ENCODE measurements at regions not wholly inside any gene's neighbourhood (a gene's known extent, or its start where the extent isn't known, plus 50 kb on each side); places are given as distances from the start of the nearest gene placed in this dataset.

GRCh38 chr12:92341065-92341668, 195.5 kb upstream of the BTG1 start:
- H3K4me1 Mint-ChIP-seq (ENCODE audit: low read depth): peaks cover 18% of the 10 kb centered on the region
- peak overlapping the region; percentile 53 for H3K4me3 Mint-ChIP-seq
- H3K36me3 Mint-ChIP-seq (ENCODE audit: low read depth): peaks cover 2% of the 10 kb centered on the region
- intact Hi-C loops (cut with micrococcal nuclease): no loop called here
- no peak for DNase-seq
- H3K27ac Mint-ChIP-seq: peak overlapping the region; percentile 55
- peaks cover 2% of the 10 kb centered on the region for H3K9me3 Mint-ChIP-seq
- CTCF ChIA-PET: interaction anchor here (0.7 kb wide), 1 partner anchor 105 kb away, joined by 3 read pairs; no protein-coding TSS in a partner anchor
- H3K27me3 Mint-ChIP-seq (ENCODE audit: low read depth): no peaks in the 10 kb centered on the region

GRCh38 chr12:92340441-92341064, 194.9 kb upstream of the BTG1 start:
- Mint-ChIP-seq H3K27ac (no peak overlapping the region), H3K9me3 (no peaks in the 10 kb centered on the region), H3K4me3 (no peak overlapping the region), H3K27me3 (ENCODE audit: low read depth) (no peaks in the 10 kb centered on the region), H3K4me1 (ENCODE audit: low read depth) (peaks cover 18% of the 10 kb centered on the region), H3K36me3 (ENCODE audit: low read depth) (peaks cover 2% of the 10 kb centered on the region)
- no peak for DNase-seq
- intact Hi-C loops (cut with micrococcal nuclease): no loop called here
- CTCF ChIA-PET: interaction anchor here (0.6 to 0.7 kb wide), 2 partner anchors 104 to 319 kb away, joined by 3 read pairs; no protein-coding TSS in a partner anchor

- H3K4me1 Mint-ChIP-seq (ENCODE audit: low read depth): peaks cover 19% of the 10 kb centered on the region
- CTCF ChIA-PET: interaction anchor here (0.6 kb wide), 1 partner anchor 320 kb away, joined by 3 read pairs; no protein-coding TSS in a partner anchor
- H3K27me3 Mint-ChIP-seq (ENCODE audit: low read depth): no peaks in the 10 kb centered on the region
- no peaks in the 10 kb centered on the region for H3K9me3 Mint-ChIP-seq
- peaks cover 2% of the 10 kb centered on the region for H3K36me3 Mint-ChIP-seq (ENCODE audit: low read depth)
- H3K4me3 Mint-ChIP-seq: no peak overlapping the region
- no peak overlapping the region for H3K27ac Mint-ChIP-seq
- DNase-seq: no peak
- intact Hi-C loops (cut with micrococcal nuclease): no loop called here
Observed at GRCh38 chr12:92340003-92340402, 194.4 kb upstream of the BTG1 start.

DNA sequence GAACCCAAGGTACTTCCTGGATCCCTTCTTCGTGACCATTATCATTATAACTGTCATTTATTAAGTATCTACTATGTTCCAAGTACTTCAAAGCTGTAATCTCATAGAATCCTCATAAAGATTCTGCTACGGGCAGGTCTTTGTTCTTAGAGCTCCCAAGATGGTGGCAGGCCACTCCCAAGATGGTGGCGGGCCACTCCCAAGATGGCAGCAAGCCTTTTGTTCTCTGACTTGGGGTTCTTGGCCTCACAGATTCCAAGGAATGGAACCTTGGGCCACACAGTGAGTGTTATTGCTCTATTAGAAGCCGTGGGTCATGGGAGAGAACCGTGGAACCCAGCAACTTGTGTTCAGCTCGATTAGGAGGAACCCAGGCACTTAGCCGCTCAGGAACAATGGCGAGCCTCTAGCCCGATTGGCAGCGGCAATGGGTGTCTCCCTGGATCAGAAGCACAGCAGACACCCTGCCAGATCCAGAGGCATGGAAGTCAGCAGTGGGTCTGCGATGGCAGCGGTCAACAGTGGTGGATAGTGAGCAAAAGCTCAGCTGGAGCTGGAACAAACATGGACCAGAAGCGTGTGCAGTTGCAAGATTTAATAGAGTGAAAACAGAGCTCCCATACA, 193.7 kb upstream of the BTG1 start:
- Mint-ChIP-seq H3K4me3 (no peak overlapping the region), H3K27me3 (ENCODE audit: low read depth) (no peaks in the 10 kb centered on the region), H3K27ac (no peak overlapping the region), H3K4me1 (ENCODE audit: low read depth) (peaks cover 24% of the 10 kb centered on the region), H3K9me3 (no peaks in the 10 kb centered on the region), H3K36me3 (ENCODE audit: low read depth) (peaks cover 2% of the 10 kb centered on the region)
- CTCF ChIA-PET: interaction anchor here (0.7 kb wide), 1 partner anchor 362 kb away, joined by 3 read pairs; no protein-coding TSS in a partner anchor
- intact Hi-C loops (cut with micrococcal nuclease): loop anchor here (5.0 kb wide), 1 partner anchor 233 kb away; no protein-coding TSS in a partner anchor
- no peak for DNase-seq

DNA sequence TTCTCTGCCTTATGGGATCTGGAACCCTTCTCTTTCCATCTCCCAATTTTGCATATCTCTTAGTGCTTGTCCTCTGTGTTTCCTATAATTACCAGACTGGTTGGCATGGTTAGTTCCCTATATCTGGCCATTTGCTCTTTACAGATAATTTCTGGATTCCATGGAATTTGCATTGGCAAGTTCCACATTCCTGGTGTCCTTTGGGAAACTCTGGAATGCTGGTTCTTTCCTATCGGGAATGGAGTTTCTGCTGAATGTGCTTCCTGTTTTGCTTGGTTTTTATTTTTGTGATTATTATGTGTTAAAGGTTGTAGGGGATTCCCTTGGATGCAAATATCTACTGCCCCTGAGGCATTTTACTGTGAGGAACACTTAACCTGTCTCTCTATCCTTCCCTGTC, 193.0 kb upstream of the BTG1 start:
- Mint-ChIP-seq H3K27ac (no peak overlapping the region), H3K9me3 (no peaks in the 10 kb centered on the region), H3K4me3 (no peak overlapping the region), H3K27me3 (ENCODE audit: low read depth) (no peaks in the 10 kb centered on the region), H3K4me1 (ENCODE audit: low read depth) (peaks cover 29% of the 10 kb centered on the region), H3K36me3 (ENCODE audit: low read depth) (peaks cover 2% of the 10 kb centered on the region)
- CTCF ChIA-PET: interaction anchor here (0.7 kb wide), 1 partner anchor 363 kb away, joined by 3 read pairs; no protein-coding TSS in a partner anchor
- intact Hi-C loops (cut with micrococcal nuclease): loop anchor here (5.0 kb wide), 1 partner anchor 234 kb away; no protein-coding TSS in a partner anchor
- DNase-seq: no peak

DNA sequence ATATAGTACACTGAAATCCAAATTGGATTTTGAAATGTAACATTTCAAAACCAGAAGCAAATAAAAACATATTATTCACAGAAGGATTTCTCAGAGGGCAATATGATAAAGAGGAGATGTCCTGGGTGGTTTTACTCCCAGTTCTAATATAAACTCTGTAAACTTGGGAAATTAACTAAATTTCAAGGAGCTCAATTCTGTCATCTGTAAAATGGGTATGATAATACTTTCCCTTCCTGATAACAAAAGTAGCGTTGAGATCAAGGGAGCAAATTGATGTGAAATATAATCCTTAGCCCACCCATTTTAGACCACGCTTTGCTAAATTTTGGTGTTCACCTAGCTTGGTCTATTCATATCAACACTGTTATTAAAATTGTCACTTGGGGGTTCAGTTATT, 192.5 kb upstream of the BTG1 start:
- no peak overlapping the region for H3K4me3 Mint-ChIP-seq
- H3K9me3 Mint-ChIP-seq: no peaks in the 10 kb centered on the region
- H3K27me3 Mint-ChIP-seq (ENCODE audit: low read depth): no peaks in the 10 kb centered on the region
- H3K27ac Mint-ChIP-seq: no peak overlapping the region
- CTCF ChIA-PET: no interaction called here
- H3K36me3 Mint-ChIP-seq (ENCODE audit: low read depth): peaks cover 2% of the 10 kb centered on the region
- no peak for DNase-seq
- peaks cover 35% of the 10 kb centered on the region for H3K4me1 Mint-ChIP-seq (ENCODE audit: low read depth)
- intact Hi-C loops (cut with micrococcal nuclease): loop anchor here (5.0 kb wide), 1 partner anchor 234 kb away; no protein-coding TSS in a partner anchor

GRCh38 chr12:92337128-92337527, 191.5 kb upstream of the BTG1 start:
- Mint-ChIP-seq H3K27me3 (ENCODE audit: low read depth) (no peaks in the 10 kb centered on the region), H3K9me3 (no peaks in the 10 kb centered on the region), H3K27ac (no peak overlapping the region), H3K4me3 (no peak overlapping the region), H3K4me1 (ENCODE audit: low read depth) (peaks cover 45% of the 10 kb centered on the region), H3K36me3 (ENCODE audit: low read depth) (peaks cover 2% of the 10 kb centered on the region)
- intact Hi-C loops (cut with micrococcal nuclease): loop anchor here (5.0 kb wide), 1 partner anchor 235 kb away; no protein-coding TSS in a partner anchor
- DNase-seq: no peak
- CTCF ChIA-PET: no interaction called here

GRCh38 chr12:92336641-92337040, 191.0 kb upstream of the BTG1 start:
- Mint-ChIP-seq H3K9me3 (no peaks in the 10 kb centered on the region), H3K4me3 (no peak overlapping the region), H3K36me3 (ENCODE audit: low read depth) (peaks cover 2% of the 10 kb centered on the region), H3K27me3 (ENCODE audit: low read depth) (no peaks in the 10 kb centered on the region), H3K4me1 (ENCODE audit: low read depth) (peaks cover 47% of the 10 kb centered on the region), H3K27ac (no peak overlapping the region)
- CTCF ChIA-PET: no interaction called here
- intact Hi-C loops (cut with micrococcal nuclease): loop anchor here (5.0 kb wide), 1 partner anchor 236 kb away; no protein-coding TSS in a partner anchor
- DNase-seq: no peak

DNA sequence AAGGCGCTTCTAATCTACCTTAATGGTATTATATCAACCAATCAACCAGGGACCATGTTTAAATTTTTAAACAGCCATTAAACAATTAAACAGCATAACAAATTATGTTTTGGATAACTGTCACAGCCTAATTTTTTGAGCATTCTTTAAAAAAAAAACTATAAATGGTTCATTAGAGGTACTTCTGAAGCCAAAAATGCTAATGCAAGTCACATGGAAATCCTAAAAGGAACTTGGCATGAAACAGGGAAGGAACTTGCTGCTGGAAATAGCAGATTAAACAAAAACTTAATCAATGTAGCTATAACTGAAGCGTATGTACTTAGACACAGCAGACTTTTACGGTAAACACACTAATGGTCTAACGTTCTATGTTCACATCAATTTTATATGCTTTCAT, 190.2 kb upstream of the BTG1 start:
- no peak overlapping the region for H3K4me3 Mint-ChIP-seq
- H3K36me3 Mint-ChIP-seq (ENCODE audit: low read depth): peaks cover 2% of the 10 kb centered on the region
- peaks cover 39% of the 10 kb centered on the region for H3K4me1 Mint-ChIP-seq (ENCODE audit: low read depth)
- H3K9me3 Mint-ChIP-seq: no peaks in the 10 kb centered on the region
- H3K27me3 Mint-ChIP-seq (ENCODE audit: low read depth): no peaks in the 10 kb centered on the region
- DNase-seq: no peak
- intact Hi-C loops (cut with micrococcal nuclease): loop anchor here (5.0 kb wide), 1 partner anchor 236 kb away; no protein-coding TSS in a partner anchor
- CTCF ChIA-PET: no interaction called here
- H3K27ac Mint-ChIP-seq: no peak overlapping the region

- peaks cover 2% of the 10 kb centered on the region for H3K36me3 Mint-ChIP-seq (ENCODE audit: low read depth)
- peak; percentile 23 for DNase-seq
- H3K4me1 Mint-ChIP-seq (ENCODE audit: low read depth): peaks cover 32% of the 10 kb centered on the region
- CTCF ChIA-PET: no interaction called here
- no peak overlapping the region for H3K4me3 Mint-ChIP-seq
- intact Hi-C loops (cut with micrococcal nuclease): no loop called here
- no peaks in the 10 kb centered on the region for H3K27me3 Mint-ChIP-seq (ENCODE audit: low read depth)
- no peaks in the 10 kb centered on the region for H3K9me3 Mint-ChIP-seq
- no peak overlapping the region for H3K27ac Mint-ChIP-seq
Observed at GRCh38 chr12:92334552-92334951, 188.9 kb upstream of the BTG1 start.

- Mint-ChIP-seq H3K36me3 (ENCODE audit: low read depth) (no peaks in the 10 kb centered on the region), H3K27ac (no peak overlapping the region), H3K9me3 (no peaks in the 10 kb centered on the region), H3K4me3 (no peak overlapping the region), H3K4me1 (ENCODE audit: low read depth) (peaks cover 36% of the 10 kb centered on the region), H3K27me3 (ENCODE audit: low read depth) (no peaks in the 10 kb centered on the region)
- CTCF ChIA-PET: interaction anchor here (0.9 kb wide), 1 partner anchor 85 kb away, joined by 3 read pairs; no protein-coding TSS in a partner anchor
- no peak for DNase-seq
- intact Hi-C loops (cut with micrococcal nuclease): no loop called here
Observed at GRCh38 chr12:92332552-92332951, 186.9 kb upstream of the BTG1 start.

DNA sequence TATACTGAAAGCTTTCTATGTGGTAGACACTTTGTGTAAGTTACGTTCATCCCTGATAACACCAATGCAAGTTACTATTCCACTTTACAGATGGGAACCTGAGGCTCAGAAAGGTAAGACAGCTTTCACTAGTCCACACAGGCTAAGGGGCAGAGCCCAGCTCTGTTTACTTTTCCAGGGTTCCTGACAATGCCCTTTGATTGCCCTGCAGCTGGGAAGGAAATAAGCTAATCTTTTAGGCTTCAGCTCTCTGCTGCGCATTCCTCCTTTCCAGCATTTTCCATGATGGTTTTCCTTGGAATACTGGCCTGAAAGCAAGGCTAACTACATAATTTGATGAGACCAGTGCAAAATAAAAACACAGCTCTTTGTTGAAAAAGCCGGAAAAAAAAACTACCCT, 185.7 kb upstream of the BTG1 start:
- CTCF ChIA-PET: interaction anchor here (1.6 kb wide), 1 partner anchor 949 kb away, joined by 6 read pairs; no protein-coding TSS in a partner anchor
- H3K27ac Mint-ChIP-seq: no peak overlapping the region
- no peaks in the 10 kb centered on the region for H3K9me3 Mint-ChIP-seq
- intact Hi-C loops (cut with micrococcal nuclease): no loop called here
- no peak for DNase-seq
- no peaks in the 10 kb centered on the region for H3K36me3 Mint-ChIP-seq (ENCODE audit: low read depth)
- no peak overlapping the region for H3K4me3 Mint-ChIP-seq
- no peaks in the 10 kb centered on the region for H3K27me3 Mint-ChIP-seq (ENCODE audit: low read depth)
- H3K4me1 Mint-ChIP-seq (ENCODE audit: low read depth): peaks cover 45% of the 10 kb centered on the region

All from activated naive CD4-positive, alpha-beta T cell treated with anti-CD3 and anti-CD28 coated beads for 36 hours (primary cell).